ENCODE measurements at regions not wholly inside any gene's neighbourhood (a gene's known extent, or its start where the extent isn't known, plus 50 kb on each side); places are given as distances from the start of the nearest gene placed in this dataset.

- no peak overlapping the region for H3K4me3 ChIP-seq (ENCODE audit: low read depth, low read length, poor library complexity, severe bottlenecking)
- no peaks in the 10 kb centered on the region for H3K9me3 ChIP-seq (ENCODE audit: low read length)
- no peaks in the 10 kb centered on the region for H3K79me2 ChIP-seq (ENCODE audit: insufficient read depth, low read depth, low read length)
- BruUV-seq (replicated peaks) = no TSS peak
- H4K20me1 ChIP-seq (ENCODE audit: insufficient read depth, low read length) = no peaks in the 10 kb centered on the region
- intact Hi-C loops (cut with micrococcal nuclease; ENCODE audit: unreplicated experiment) = loop anchor here (5.0 kb wide), 1 partner anchor 418 kb away; no protein-coding TSS in a partner anchor
- H3K9me2 ChIP-seq (ENCODE audit: insufficient read depth, low read length) = no peaks in the 10 kb centered on the region
- TF ChIP-seq CTCF (conservative IDR thresholded peaks at IDR 0.05; ENCODE audit: low read length) = peak; percentile 81
- no peak for TF ChIP-seq EZH2phosphoT487 (IDR thresholded peaks at IDR 0.05; ENCODE audit: borderline replicate concordance, low read depth, low read length)
- peak; percentile 10 for DNase-seq (ENCODE audit: low spot score)
- H2AFZ ChIP-seq (ENCODE audit: low read length) = no peak overlapping the region
- no peaks in the 10 kb centered on the region for H3K36me3 ChIP-seq (ENCODE audit: insufficient read depth, low read length)
- H3K27ac ChIP-seq (ENCODE audit: low read depth, low read length, poor library complexity, severe bottlenecking) = no peak overlapping the region
- ChIA-PET CTCF (ENCODE audit: unreplicated experiment) (interaction anchor here (0.5 to 0.7 kb wide), 2 partner anchors 17 to 55 kb away, joined by 3 to 4 read pairs; no protein-coding TSS in a partner anchor), POLR2A (no interaction called here)
- H3K4me1 ChIP-seq (ENCODE audit: insufficient read depth, low read length, poor library complexity, severe bottlenecking) = no peaks in the 10 kb centered on the region
- no peak overlapping the region for H3K4me2 ChIP-seq (ENCODE audit: low read length)
Measured at GRCh38 chr2:211035548-211036185, 479.3 kb downstream of the CPS1 start.

GRCh38 chr2:211045025-211045424, 488.6 kb downstream of the CPS1 start:
- no TSS peak for BruUV-seq (replicated peaks)
- no peaks in the 10 kb centered on the region for H3K4me1 ChIP-seq (ENCODE audit: insufficient read depth, low read length, poor library complexity, severe bottlenecking)
- no peaks in the 10 kb centered on the region for H3K36me3 ChIP-seq (ENCODE audit: insufficient read depth, low read length)
- H3K4me2 ChIP-seq (ENCODE audit: low read length) = no peak overlapping the region
- H3K79me2 ChIP-seq (ENCODE audit: insufficient read depth, low read depth, low read length) = no peaks in the 10 kb centered on the region
- no peaks in the 10 kb centered on the region for H3K9me2 ChIP-seq (ENCODE audit: insufficient read depth, low read length)
- CTCF ChIA-PET (ENCODE audit: unreplicated experiment) = no interaction called here
- POLR2A ChIA-PET = interaction anchor here (0.6 to 1.3 kb wide), 5 partner anchors 11 to 1458 kb away, joined by 3 to 5 read pairs (median 4); no protein-coding TSS in a partner anchor
- no peak overlapping the region for H2AFZ ChIP-seq (ENCODE audit: low read length)
- no peaks in the 10 kb centered on the region for H4K20me1 ChIP-seq (ENCODE audit: insufficient read depth, low read length)
- no peak for DNase-seq (ENCODE audit: low spot score)
- H3K4me3 ChIP-seq (ENCODE audit: low read depth, low read length, poor library complexity, severe bottlenecking) = no peak overlapping the region
- H3K27ac ChIP-seq (ENCODE audit: low read depth, low read length, poor library complexity, severe bottlenecking) = no peak overlapping the region
- TF ChIP-seq CTCF (conservative IDR thresholded peaks at IDR 0.05; ENCODE audit: low read length) (no peak), EZH2phosphoT487 (IDR thresholded peaks at IDR 0.05; ENCODE audit: borderline replicate concordance, low read depth, low read length) (no peak)
- H3K9me3 ChIP-seq (ENCODE audit: low read length) = no peaks in the 10 kb centered on the region
- intact Hi-C loops (cut with micrococcal nuclease; ENCODE audit: unreplicated experiment) = no loop called here

- ChIA-PET CTCF (ENCODE audit: unreplicated experiment) (no interaction called here), POLR2A (interaction anchor here (1.0 to 1.2 kb wide), 2 partner anchors 20 to 177 kb away, joined by 3 read pairs; no protein-coding TSS in a partner anchor)
Measured at GRCh38 chr2:211049321-211050018, 493.1 kb downstream of the CPS1 start.

More at GRCh38 chr2:211049321-211050018, 493.1 kb downstream of the CPS1 start:
- H3K4me3 ChIP-seq (ENCODE audit: low read depth, low read length, poor library complexity, severe bottlenecking) = no peak overlapping the region
- intact Hi-C loops (cut with micrococcal nuclease; ENCODE audit: unreplicated experiment) = no loop called here
- no TSS peak for BruUV-seq (replicated peaks)
- no peak overlapping the region for H3K4me2 ChIP-seq (ENCODE audit: low read length)
- H3K4me1 ChIP-seq (ENCODE audit: insufficient read depth, low read length, poor library complexity, severe bottlenecking) = no peaks in the 10 kb centered on the region
- H2AFZ ChIP-seq (ENCODE audit: low read length) = no peak overlapping the region
- no peaks in the 10 kb centered on the region for H3K36me3 ChIP-seq (ENCODE audit: insufficient read depth, low read length)
- DNase-seq (ENCODE audit: low spot score) = no peak
- H3K9me3 ChIP-seq (ENCODE audit: low read length) = no peaks in the 10 kb centered on the region
- H3K9me2 ChIP-seq (ENCODE audit: insufficient read depth, low read length) = no peaks in the 10 kb centered on the region
- no peak for TF ChIP-seq CTCF (conservative IDR thresholded peaks at IDR 0.05; ENCODE audit: low read length)
- no peaks in the 10 kb centered on the region for H3K79me2 ChIP-seq (ENCODE audit: insufficient read depth, low read depth, low read length)
- H3K27ac ChIP-seq (ENCODE audit: low read depth, low read length, poor library complexity, severe bottlenecking) = no peak overlapping the region
- H4K20me1 ChIP-seq (ENCODE audit: insufficient read depth, low read length) = no peaks in the 10 kb centered on the region
